ENCODE measurements at regions not wholly inside any gene's neighbourhood (a gene's known extent, or its start where the extent isn't known, plus 50 kb on each side); places are given as distances from the start of the nearest gene placed in this dataset.

DNA sequence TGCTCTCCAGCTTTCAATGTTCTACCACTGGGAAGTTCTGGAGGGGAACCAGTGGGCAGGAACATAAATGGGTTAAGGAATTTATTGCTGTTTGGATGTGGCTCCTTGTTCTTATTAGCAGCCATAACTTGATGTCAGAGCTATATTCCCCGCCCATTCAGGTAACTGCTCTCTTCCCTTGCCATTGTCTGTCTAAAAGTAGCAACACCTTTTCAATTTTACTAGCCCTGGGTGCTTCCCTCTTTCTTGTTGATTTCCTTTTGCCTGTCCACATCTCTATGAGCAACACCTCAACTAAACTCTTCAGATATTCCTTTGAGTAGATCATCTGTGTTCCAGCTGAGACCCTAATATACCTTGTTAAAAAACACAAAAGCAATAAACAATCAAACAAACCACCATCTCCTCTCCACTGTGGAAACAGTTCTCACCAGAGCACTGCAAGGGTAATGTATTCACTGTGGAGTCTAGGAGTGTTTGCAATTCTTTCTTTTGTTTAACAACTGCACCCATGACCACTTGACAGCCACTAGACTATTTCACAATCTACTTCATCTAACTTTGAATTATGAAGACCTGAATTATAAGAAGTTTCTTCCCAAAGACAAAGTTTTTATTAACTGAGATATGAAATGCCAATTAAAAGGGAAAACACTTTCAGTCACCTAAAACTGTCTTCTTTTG lies 436.7 kb downstream of the IPMK start:
- TF ChIP-seq, protein P1, sequence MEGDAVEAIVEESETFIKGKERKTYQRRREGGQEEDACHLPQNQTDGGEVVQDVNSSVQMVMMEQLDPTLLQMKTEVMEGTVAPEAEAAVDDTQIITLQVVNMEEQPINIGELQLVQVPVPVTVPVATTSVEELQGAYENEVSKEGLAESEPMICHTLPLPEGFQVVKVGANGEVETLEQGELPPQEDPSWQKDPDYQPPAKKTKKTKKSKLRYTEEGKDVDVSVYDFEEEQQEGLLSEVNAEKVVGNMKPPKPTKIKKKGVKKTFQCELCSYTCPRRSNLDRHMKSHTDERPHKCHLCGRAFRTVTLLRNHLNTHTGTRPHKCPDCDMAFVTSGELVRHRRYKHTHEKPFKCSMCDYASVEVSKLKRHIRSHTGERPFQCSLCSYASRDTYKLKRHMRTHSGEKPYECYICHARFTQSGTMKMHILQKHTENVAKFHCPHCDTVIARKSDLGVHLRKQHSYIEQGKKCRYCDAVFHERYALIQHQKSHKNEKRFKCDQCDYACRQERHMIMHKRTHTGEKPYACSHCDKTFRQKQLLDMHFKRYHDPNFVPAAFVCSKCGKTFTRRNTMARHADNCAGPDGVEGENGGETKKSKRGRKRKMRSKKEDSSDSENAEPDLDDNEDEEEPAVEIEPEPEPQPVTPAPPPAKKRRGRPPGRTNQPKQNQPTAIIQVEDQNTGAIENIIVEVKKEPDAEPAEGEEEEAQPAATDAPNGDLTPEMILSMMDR (IDR thresholded peaks at IDR 0.05) = no peak
- TF ChIP-seq EZH2 (IDR thresholded peaks at IDR 0.05; ENCODE audit: borderline replicate concordance, insufficient read depth, low read depth, low read length, poor library complexity, severe bottlenecking) = no peak
